MM.1S (cell line): ENCODE measurements at regions not wholly inside any gene's neighbourhood (a gene's known extent, or its start where the extent isn't known, plus 50 kb on each side); places are given as distances from the start of the nearest gene placed in this dataset.

Source experiments
- CTCF ChIP-seq: fragments of 300-600 bp; sonication (generic); IDR thresholded peaks from 2 replicates; pipeline ENCODE4 v1.5.1; 2016; ENCODE audit warnings: antibody characterized with exemption, low read length, mixed read lengths
- EZH2 ChIP-seq: fragments of 300-600 bp; sonication (generic); optimal IDR thresholded peaks from 2 replicates; pipeline ENCODE3; 2017; ENCODE audit warnings: low read depth, mild to moderate bottlenecking, antibody characterized with exemption, low read length, mixed read lengths
- EZH2phosphoT487 ChIP-seq: fragments of 300-600 bp; sonication (generic); IDR thresholded peaks from 2 replicates; pipeline ENCODE4 v1.6.1; 2018; ENCODE audit warnings: antibody characterized with exemption, low read length

- TF ChIP-seq CTCF (no peak), EZH2phosphoT487 (no peak), EZH2 (no peak)
Observed at GRCh38 chr2:216774620-216775019, 79.3 kb upstream of the IGFBP5 start.
